Right renal pelvis (tissue), 4 donors: ENCODE measurements at regions not wholly inside any gene's neighbourhood (a gene's known extent, or its start where the extent isn't known, plus 50 kb on each side); places are given as distances from the start of the nearest gene placed in this dataset.

Experiments used
- DNase-seq, 4 donors: peaks; one replicate each; pipeline ENCODE4 v3.0.0-alpha.2; 2013; ENCODE audit warnings: low read depth in 4 of 4, low spot score in 3 of 4, missing footprints in 1 of 4

DNA sequence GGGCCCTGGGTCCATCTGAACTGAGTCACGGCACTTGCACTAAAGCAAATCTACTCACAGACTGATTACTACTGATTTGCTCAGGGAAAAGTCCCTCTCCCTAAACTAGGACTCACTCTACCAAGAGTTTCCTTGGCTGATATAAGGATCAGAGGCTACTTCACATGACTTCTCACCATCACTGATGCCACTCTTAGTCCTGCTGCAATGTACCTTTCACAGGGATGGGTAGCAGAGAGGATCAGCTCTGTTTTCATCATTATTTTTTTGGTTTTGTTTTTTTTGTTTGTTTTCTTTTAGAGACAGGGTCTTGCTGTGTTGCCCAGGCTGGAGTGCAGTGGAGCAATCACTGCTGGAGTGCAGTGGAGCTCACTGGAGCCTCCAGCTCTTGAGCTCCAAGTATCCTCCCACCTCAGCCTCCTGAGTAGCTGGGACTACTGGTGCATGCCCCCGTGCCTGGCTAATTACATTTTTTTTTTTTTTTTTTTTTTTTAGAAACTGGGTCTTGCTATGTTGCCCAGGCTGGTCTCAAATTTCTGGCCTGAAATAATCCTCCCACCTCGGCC lies 200.6 kb downstream of the JCAD start:
- DNase-seq, result no peak

DNA sequence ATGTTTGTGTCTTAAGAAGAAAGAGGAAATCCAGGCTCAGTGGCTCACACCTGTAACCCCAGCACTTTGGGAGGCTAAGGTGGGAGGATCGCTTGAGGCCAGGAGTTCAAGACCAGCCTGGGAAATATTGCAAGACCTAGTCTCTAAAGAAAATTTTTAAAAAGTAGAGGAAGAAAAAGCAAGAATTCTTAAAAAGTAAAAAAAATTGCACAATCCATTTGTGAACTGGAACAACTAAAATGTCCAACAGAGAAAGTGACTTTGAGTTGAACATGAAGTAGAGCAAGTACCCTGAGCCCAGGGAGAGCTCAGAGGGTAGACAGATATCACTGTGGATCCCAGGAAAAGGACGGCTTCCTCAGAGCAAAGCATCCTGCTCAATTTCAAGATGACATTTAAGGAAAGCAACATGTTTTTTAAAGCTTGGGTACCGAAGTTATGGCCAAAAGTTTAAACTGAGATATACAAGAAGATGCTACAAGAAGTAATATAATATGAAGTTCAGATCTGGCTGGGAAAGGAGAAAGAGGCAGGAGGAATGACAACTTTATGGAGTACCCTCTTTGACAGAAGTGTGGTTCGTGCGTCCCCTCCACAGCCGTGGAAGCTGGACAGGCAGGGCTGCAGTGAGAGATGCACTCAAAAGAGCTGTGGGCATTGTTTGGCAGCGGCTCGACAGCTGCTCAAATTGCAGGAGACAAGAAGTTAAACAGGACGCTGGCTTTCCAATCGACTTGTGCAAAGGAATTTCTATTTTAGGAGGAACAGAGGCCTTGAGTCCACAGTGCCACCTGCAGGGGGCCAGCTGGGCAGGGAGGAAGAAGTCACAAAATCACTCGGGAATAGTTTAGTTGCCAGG lies 201.3 kb downstream of the JCAD start:
- no peak for DNase-seq

GRCh38 chr10:29856295-29856694 lies 203.1 kb downstream of the JCAD start:
- no peak for DNase-seq

DNA sequence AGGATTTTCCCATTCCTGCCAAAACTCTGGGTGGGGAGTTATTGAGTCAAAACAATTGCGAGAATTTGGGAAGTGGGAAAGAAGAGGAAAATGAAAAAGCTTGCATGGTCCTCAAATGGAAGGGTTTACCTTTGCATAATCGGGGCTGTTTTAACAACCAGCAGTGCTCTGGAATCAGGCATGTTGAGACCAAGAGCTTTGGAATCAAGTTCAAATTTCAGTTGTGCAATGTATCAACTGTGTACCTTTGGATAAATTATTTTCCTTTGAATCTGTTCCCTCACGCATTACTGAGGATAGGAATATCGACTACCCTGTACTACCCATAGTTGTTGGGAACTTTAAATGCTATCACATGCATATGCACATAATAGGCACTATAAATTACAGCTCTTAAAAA lies 205.5 kb downstream of the JCAD start:
- no peak for DNase-seq

GRCh38 chr10:29851241-29851640 lies 208.1 kb downstream of the JCAD start:
- DNase-seq, result no peak

GRCh38 chr10:29850371-29850770 lies 209.0 kb downstream of the JCAD start:
- no peak for DNase-seq

DNA sequence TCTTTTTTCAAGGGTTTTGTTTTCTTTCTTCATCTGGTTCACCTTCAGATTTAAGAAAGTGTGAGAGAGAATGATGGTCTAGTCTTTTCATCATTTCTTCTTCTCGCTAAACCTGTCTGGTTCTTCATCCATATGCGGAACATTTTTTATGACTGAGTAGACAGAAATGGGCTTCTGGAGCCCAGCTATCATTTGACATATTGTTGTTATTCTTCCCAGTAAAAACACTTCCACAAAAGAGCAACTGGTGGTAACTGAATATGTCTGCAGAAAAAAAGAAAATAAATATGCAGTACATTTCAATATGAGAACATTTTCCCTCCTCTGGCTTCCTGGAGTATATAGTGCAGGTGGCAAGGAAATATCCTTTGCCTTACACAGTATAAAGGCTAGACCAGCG lies 209.5 kb downstream of the JCAD start:
- no peak for DNase-seq

- no peak for DNase-seq
Observed at GRCh38 chr10:29849126-29849833, 210.1 kb downstream of the JCAD start.

- no peak for DNase-seq
Observed at GRCh38 chr10:29846881-29847280, 212.1 kb upstream of the SVIL start.

DNA sequence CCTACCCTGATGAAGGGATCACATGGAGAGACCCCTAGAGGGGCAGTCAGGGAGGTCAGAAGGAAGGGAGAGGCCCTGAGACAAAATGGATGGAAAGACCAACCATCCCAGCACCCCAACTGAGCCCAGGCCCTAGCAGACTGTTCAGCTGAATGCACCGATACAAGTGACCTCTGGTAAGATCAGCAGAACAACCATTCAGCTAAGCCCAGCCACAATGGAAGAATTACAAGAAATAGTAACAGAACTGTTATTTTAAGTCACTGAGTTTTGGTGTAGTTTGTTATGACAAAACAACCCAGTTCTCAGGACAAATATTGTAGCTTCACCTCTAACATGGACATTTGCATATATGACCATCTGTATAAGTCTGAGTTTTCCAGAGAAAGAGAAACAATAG lies 210.4 kb upstream of the SVIL start:
- DNase-seq, result no peak

DNA sequence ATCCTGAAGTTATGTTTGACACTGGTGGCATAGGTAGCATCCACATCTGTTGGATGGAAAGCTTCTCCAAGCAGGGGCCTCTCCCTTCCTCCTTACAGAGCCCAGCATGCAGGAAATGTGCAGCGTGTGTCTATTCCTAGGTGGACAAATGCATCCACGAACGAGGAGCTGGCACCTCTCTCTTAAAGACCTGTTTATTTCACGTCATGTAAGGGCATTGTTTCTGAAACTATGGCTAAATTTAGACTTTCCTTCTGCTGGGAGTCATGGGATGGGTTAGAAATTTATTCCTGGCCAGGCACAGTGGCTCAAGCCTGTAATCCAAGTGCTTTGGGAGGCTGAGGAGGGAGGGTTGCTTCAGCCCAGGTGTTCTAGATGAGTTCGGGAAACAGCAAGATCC lies 208.4 kb upstream of the SVIL start:
- DNase-seq, result no peak

DNA sequence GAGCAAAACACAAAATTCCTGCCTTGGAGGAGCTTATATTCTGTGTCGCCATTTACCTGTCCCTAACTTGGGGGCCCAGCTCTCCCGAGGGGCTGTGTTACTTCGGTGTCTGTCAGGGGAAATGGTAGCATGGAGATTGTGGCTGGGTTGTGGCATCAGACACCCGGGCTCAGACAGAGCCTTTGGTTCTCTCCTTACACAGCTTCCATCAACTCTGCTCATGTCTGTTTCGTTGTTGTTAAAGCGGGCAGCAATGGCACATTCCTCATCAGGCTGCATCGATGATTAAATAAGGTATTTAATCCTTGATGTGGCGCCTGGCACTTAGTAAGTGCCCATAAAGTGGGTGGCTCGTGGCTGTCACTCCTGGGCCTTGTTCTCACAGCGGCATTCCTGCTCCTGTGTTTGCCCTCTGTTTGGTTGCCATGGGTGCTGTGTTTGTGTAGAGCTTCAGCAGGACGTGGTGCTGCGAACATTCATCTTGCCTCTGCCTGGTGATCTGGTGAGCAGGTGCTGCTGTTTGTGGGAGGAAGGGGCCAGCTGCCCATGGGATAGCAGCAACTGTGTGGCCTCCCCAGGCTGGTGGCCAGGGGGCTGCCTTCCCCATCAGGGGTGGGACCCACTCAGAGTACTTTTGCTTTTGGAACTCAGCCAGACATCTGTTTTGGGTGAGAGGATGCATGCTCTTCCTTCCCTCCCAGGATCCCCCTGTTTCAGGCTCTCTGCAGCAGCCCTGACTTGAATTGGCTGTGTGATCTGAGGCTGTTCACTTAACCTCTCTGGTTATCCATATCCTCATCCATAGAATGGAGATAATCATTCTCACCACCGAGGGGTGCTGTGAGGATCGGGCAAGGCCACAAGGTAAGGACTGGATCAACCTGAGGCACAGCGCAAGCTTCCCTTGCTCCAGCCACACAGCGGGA lies 207.2 kb upstream of the SVIL start:
- no peak for DNase-seq

DNA sequence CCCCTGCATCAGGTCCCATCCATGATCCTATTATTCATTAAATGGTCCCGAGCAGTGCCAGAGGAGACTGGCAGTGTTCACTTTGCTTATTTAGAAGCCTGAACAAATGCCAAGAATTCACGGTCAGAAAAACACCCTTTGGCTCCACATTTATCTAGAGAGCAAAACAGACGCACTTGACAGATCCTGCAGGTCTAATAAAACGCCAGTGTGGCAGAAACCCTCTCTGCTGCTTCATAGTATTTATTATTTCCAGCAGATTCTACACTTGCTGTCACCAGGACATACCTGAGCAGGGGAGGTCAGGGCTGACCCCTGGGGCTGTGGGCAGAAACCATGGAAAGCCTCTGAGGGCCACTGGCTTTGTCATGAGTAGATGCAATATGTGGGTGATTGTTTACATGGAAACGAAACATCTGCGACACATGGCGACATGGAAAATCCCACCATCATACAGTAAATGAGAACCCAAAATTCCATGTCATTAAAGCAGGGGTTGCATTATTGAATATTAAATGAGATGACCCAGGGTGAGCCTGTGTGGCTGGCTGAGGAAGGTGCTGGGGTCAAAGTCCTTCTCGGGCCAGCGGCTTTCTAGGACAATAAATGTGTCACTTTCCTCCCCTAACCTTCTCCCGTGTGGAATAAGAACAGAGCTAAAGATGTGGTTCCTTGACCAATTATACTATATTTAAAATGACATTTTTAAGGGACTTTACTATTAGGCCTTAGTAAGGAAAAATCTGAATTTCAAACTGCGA lies 205.9 kb upstream of the SVIL start:
- no peak for DNase-seq

- DNase-seq, result no peak
Observed at GRCh38 chr10:29839826-29840515, 205.2 kb upstream of the SVIL start.

DNA sequence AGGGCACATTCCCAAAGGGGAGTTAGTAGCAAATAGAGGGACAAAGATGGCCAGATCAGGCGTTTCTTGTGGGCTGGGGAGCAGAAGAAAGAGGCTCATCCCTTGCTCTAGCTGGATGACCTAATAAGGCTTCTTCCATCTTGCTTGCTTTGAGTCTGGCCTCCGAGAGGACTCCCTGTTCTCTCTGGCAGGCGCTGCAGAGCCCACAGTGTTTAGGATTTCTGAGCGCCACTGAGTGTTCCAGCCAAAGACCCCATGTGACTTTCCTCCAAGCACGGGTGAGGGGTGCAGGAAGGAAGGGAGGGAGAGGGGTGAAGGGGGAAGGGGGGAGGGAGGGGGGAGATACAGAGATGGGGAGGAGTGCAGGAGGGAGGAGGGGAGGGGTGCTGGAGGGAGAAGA lies 203.8 kb upstream of the SVIL start:
- DNase-seq, result no peak

GRCh38 chr10:29837586-29837985 lies 202.8 kb upstream of the SVIL start:
- DNase-seq, result no peak

DNA sequence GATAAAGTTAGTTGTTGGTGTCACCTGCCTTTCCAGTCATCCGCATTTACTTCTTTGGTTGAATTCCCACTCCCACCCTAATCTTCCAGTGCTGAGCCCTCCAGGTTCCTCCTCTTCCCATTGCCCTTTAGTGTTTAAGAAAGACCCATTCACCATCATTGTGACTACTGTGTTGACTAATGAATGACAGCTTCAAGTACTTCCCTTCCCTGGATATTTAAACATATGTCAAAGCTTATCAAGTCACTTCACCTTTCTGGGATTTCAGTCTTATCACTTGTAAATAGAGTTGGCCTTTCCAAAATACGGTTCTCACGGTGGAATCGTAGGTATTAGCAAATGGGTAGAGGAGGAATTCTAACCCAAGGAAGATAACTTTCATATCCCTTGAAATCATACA lies 201.6 kb upstream of the SVIL start:
- no peak for DNase-seq

DNA sequence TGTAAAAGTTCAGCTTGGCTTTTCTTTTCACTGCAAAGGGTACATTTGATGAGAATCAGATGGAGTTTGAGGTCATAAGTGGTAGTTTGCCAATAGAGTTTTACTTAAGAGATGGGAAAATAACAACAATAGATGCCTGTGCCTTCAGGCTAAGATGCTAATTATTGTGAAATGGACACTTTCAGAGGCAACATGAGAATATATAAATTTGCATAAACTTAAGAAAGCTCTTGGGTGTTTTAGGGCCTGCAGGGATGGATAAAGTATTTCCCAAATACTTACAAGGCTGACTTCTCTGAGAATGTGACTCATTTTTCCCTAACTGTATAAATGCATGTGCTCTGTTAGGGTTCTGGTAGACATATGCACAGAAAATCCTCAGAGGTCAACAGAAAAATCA lies 200.3 kb upstream of the SVIL start:
- no peak for DNase-seq
